Tibial nerve (tissue), 4 donors: ENCODE measurements at regions not wholly inside any gene's neighbourhood (a gene's known extent, or its start where the extent isn't known, plus 50 kb on each side); places are given as distances from the start of the nearest gene placed in this dataset.

ENCODE experiments used
- CTCF ChIP-seq, 5 experiments: fragments of 200-600 bp in 3 of 5; fragments of 450-650 bp in 2 of 5; sonication (generic) in 3 of 5; IDR thresholded peaks; one replicate each; pipeline ENCODE4 v1.5.1; 2016 to 2019; ENCODE audit warnings: antibody characterized with exemption in 5 of 5, mild to moderate bottlenecking in 3 of 5, moderate library complexity in 2 of 5
- EP300 ChIP-seq, 2 donors: sonication (generic); formaldehyde crosslinking; IDR thresholded peaks; one replicate each; pipeline ENCODE4 v1.6.1; 2017; ENCODE audit warnings: antibody characterized with exemption in 2 of 2, mild to moderate bottlenecking in 1 of 2
- POLR2A ChIP-seq, 2 donors: fragments of 450-650 bp; IDR thresholded peaks; one replicate each; pipeline ENCODE4 v1.6.1; 2017; ENCODE audit warnings: antibody characterized with exemption in 2 of 2, mild to moderate bottlenecking in 2 of 2, moderate library complexity in 2 of 2

GRCh38 chr5:159475026-159475425 is 144.7 kb upstream of the IL12B start:
- TF ChIP-seq CTCF (IDR thresholded peaks at IDR 0.05): no peak
- no peak for TF ChIP-seq POLR2A (IDR thresholded peaks at IDR 0.05)
- no peak for TF ChIP-seq EP300 (IDR thresholded peaks at IDR 0.05)
